NCI-H2227 (cell line): ENCODE measurements at regions not wholly inside any gene's neighbourhood (a gene's known extent, or its start where the extent isn't known, plus 50 kb on each side); places are given as distances from the start of the nearest gene placed in this dataset.

Experiments
- DNase-seq: peaks from one replicate; lab custom pipeline; 2025; ENCODE audit not compliant: unreplicated experiment; lab: John Stamatoyannopoulos, UW

DNA sequence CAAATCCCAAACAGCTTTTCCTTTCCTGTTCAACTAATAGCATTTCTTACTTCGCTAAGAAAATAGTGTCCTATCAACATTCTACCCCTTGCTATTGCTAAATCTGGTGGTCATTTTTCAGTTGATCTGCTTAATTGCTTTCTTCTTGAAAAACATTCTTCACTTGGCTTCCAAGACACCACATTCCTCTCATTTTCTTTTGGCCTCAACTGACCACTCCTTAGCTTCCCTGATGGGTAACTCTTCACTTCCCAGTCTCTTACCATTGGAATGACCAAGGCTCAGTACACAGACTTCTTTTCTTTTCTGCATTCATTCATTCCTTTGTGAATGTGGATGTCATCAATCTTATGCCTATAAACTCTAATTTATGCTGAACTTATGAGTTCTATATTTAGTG is 230.8 kb upstream of the CDH2 start:
- no peak for DNase-seq

DNA sequence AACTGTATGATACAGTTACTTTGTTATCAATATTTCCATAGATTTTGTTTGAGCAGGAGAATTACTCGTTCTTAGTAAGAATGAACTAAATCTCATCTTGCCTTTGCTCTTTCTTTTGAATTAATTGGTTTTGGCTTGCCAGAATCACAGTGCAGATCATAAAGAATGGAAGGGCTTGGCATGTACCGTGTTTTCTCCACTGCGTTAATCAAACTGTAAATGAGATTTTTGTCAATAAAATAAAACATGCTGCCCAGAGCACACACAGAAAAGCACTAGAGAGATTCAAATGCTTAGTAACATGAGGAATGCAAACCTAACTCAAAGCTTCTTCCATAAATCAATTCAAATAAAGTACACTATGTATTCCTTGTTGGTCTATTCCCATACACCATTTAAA is 229.6 kb upstream of the CDH2 start:
- no peak for DNase-seq

DNA sequence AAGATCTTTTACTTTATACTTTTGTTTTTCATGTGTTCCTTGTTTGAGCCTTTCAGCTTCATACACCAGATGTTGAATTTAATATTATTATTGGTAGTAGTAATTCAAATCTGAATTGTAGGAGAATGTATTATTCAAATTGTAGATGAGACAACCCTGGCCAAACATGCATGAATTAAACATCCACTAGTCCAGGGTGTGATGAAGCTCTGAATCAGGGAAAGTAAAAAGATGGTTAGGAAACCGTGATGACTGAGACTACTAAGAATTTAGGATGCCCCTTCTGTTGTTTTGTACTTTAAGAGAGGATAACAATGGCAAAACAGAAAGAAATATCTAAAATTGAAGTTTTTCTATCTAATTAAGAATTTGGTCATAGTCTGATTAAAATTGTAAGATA is 227.8 kb upstream of the CDH2 start:
- no peak for DNase-seq

DNA sequence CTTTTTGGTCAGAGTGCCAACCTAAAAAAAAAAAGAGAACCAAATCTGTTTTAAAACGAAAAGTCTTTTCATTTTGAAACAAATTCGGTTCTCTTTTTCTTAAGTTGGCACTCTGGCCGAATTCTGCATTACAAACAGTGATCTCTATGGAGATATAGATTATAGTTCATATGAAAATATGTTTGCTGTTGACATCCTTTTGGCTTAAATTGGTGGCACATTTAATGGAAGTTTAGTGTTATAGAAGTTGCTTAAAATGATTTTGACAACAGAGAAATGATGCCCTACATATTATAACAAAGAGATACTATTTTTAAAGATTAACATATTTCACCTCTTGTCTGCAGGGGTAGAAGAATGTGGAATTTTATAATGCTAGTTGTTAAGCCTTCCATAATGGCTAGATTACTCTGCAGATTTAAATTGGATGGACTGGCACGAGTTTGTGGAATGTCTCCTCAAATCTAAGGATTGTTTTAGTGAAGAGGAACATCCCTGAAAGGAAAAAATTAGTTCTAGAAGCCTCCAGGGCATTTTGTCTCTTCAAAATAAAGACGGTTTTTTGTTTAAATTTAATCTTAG is 222.9 kb upstream of the CDH2 start:
- DNase-seq, result no peak

DNA sequence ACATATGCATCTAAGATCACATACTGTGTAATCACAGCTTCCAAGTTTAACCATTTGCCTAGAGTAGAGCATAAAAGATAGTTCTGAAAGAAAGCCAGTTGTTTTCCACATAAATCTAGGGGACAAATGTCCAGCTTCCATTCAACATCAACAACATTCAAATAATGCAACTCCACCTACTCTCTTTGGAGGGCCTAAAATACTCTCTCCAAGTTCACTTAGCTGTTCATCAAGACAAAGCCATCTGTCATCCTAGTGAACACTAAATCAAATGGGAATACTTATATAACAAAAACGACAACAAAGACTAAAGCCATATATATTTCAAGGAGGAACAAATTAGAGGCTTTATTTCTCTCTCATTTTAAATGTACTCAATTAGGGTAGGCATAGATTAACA is 221.5 kb upstream of the CDH2 start:
- DNase-seq, result peak; percentile 54

DNA sequence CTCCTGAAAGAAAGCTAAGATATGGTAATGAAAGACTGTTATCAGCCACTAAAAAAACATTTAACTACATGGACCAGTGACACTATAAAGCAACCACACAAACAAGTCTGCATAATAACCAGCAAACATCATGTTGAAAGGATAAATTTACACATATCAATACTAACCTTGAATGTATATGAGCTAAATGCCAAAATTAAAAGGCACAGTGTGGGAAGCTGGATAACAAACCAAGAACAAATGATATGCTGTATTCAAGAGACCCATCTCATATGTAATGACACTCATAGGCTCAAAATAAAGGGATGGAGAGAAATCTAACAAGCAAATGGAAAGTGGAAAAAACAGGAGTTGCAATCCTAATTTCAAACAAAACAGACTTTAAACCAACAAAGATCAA is 213.1 kb upstream of the CDH2 start:
- no peak for DNase-seq

DNA sequence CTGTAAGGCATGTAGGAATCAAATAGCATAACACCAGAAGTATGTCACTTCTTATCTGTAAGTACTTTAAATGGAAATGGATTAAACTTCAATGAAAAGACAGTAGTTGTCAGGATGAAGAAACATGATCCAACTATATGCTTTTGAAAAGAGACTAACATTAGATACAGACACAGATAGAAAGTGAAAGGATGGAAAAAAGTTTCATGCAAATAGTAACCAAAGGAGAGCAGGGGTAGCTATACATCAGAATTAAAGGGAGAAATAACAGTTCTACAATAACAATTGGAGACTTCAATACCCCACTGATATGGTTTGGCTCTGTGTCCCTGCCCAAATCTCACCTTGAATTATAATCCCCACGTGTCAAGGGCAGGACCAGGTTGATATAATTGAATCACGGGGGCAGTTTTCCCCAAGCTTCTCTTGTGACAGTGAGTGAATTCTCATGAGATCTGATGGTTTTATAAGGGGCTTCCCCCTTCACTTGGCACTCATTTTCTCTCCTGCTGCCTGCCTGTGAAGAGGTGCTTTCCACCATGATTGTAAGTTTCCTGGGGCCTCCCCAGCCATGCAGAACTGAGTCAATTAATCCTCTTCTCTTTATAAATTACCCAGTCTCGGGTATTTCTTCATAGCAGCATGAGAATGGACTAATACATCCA is 205.4 kb upstream of the CDH2 start:
- no peak for DNase-seq

DNA sequence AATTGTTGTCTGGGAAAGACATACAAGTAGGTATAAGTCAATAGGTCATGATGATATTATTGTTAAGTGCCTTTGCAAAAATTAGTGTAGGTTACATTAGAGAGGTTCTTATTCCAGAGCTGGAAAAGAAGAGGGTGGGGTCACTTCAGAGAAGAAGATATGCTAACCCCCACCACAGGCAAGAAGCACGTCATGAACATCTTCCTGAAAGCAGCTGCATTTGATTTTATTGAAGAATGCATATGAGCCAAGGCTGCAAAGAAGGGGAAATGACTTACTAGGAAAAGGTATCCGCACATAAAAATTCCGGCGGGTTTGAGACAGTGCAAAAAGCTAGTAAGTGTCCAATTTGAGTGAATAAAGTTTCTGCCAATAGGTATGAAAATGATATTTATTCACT is 195.3 kb upstream of the CDH2 start:
- DNase-seq, result no peak

DNA sequence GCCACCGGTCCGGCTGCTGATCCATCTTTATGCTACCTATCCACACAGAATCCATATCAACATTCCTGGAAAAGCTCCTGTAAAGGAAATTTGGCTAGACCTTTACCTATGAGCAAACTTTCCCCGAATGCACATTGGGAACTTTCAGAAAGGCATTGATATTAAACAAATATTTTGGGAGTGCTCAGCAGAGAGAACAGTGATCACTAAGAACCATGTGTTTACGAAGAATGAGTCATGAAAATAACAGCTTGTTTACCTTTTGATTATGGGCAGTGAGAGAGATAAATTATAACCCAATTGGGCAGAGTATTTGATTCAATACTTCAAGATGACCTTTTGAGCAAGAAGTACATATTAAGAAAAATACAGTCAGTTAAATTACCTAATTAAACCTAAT is 189.7 kb upstream of the CDH2 start:
- DNase-seq, result no peak

DNA sequence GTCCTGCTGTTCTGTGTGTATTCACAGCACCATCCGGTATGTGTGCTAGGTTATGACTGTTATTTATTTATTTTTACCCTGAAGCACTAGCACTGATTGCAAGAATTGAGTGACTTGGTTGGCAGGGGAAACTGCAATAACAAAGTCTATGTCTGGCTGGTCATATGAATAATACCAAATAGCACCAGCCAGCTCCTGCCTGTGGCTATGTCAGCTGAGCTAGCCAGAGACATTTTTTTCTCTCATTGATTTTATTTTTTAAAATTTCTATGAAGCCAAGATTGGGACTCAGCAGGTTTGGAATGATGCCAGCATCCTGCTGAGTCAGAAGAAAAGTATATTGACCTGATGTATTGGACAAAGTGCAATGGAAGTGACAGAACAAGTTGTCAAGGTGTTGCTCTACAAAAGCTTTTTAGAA is 188.5 kb upstream of the CDH2 start:
- DNase-seq, result peak; percentile 37

DNA sequence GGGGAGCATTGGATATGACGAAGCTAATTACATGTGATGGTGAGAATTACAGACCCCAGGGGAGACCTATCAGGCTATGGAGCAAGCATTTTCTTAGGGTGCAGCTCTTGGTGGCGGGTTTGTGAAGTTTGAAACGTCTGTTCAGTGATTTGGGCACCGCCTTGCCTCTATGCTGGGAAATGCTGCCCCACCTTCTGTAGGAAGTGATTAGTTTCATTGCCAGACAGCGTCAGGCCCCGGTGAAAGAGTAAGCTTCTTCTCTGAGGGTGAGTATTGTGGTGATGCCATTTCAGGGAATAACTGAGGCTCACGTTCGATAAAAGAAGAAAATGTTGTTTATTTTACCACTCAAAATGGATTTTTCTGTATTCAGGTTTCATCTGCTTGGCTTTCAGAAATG is 186.2 kb upstream of the CDH2 start:
- DNase-seq, result no peak

DNA sequence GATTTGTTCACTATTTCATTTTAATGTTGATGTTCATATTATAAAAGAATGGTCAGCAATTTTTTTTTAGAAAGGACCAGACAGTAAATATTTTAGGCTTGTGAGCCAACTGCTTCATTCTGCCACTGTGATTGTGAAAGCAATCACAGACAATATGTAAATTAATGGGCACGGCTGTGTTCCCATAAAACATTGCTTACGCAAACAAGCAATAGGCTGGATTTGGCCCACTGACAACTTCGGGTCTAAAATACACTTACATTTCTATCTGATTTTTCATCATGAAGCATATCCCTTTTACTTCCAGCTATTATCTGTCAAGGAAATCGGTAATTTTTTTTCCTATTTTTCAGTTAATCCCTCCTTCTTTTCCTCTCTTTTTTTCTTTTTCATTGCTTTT is 182.2 kb upstream of the CDH2 start:
- no peak for DNase-seq

DNA sequence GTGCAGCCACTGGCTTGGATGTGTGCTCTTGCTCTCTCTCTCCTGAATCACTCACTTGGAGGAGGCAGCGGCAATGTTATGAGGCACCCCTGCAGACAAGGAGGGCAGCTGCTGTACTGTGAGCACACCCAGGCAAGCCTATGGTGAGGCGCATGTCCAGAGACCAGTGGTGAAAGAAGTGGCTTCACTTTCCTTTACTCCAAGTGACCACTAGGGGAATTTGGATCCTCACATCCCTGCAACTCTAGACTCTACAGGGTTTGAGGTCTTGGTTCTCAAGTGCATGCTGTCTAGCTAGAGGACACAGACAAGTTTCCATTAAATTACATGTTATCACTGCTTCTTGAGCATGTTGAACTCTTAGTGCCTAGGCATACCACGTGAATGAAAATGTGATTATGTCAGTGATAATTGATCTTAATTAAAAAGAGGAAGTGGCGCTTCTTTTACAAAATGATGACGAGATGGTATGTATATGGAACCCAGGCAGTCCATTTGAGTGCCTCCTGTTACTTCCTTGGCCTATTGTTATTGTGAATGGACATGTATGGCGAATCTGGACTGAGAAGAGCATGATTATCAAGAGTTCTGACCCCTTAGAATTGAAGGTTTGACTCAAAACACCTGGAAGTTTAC is 181.0 kb upstream of the CDH2 start:
- DNase-seq, result no peak

DNA sequence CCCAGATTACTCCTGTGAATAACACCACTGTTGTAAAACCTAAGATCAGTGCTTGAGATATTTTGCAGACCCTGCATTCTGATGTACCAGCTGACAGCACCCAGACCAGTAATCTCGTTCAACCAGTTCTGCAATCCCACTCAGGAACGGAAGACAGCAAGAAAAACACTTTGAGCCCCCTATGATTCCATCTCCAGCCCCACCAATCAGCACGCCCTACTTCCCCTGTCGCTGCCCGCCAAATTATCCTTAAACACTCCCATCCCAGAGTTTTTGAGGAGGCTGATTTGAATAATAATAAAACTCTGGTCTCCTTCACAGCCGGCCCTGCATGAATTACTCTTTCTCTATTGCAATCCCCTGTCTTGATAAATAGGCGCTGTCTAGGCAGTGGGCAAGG is 173.9 kb upstream of the CDH2 start:
- no peak for DNase-seq

DNA sequence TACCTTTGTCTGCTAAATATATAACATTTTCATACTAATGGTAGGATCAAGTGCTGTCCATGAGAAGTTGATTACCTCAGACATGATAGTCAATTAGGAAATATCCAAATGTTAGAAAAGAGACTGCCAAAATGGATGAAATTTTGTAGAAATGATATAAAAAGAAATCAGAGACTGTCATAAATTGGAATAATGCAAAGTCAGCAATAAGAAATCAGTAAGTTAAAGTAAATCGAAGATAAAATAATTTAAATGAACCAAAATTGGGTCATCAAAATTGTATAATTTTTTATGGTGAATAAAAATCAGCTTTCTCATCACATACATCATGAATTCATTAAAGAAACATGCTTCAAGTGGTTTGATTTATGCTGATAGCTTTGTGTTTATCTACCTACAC is 165.3 kb upstream of the CDH2 start:
- no peak for DNase-seq

DNA sequence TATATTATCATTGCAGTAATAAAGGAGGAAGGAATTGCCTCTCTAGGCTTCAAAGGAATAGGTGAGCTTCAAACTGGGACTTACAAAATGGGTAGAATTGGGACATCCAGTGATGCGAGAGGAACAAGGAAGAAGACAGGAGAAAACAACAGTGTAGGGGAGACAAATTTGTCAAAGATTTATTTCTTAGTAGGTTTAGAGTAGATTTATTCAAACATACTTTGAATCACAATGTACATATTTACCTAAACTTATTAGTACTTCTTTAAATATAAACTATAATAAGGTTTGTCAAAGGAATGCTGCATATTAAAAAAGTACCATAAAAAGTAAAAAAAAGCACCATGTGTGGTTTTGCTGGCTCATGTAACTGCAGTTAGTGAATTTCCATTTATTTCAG is 161.4 kb upstream of the CDH2 start:
- DNase-seq, result no peak

DNA sequence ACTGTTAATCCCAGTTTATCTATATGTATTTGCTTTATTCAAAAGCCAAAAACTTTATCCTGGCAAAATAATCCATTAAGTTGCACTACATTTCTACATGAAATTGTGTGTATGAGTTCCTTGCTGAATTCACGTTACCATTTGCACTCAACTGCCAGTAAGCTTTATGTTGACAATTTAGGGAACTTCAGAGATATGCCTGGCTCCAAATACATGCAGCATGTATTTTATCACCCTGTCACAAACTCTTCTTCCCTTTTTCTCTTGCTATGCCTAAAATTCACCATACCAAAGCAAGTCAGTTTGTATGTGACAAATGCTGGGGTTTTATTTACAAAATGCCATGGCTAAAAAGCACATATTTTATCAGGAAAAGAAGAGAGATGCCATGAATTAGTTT is 157.6 kb upstream of the CDH2 start:
- no peak for DNase-seq

DNA sequence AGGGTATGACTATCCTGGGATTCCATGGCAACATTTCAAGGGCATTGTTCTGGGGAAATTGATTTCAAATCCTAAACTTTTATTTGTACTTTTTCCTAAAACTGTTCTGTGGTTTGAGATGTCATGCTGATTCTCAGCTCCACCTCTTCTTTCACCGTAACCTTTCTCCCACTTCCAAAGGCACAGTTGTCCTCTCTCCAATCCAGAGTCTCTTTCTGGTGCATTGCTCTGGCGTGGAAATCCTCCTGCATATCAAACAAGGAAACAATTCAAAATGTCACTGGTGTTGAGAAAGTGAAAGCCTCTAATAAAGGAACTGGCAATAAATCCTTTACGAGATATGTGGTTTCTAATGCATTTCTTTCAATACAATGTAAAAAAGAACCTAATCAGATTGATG is 155.1 kb upstream of the CDH2 start:
- DNase-seq, result no peak

DNA sequence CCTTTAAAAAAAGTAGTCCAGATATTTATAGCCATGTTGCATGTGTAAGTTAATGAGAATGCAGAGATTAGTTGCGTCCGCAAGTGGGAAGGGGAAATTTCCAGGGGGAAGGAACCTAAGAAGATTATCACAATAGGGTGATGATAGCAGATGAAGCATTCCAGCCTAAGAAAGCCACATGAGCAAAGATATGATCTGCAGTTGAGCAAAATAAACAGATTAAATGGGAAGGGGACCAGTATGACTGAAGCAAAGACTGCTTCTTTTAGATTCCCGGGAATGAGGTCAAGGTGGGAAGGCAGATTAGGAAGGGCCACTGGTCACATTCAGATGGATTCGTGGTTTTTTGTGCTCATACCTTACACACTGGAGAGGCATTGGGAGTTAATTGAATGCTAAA is 154.6 kb upstream of the CDH2 start:
- DNase-seq, result no peak

DNA sequence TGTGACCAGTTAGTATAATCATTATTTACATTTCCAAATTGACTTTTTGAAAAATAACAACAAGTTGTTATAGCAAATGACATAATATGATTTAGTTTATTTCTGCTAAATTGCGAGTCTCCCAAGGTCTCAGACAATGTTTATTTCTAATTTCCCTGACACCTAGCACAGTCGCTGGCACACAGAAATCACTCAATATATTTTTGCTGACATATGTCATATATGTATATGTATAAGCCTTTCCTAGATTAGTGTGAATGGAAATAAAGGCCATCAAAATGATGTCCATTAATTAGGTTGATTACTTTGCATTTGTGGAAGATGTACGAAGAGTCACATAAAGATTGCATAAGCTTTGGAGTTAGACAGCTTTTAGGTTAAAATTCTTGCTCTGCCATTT is 136.7 kb upstream of the CDH2 start:
- DNase-seq, result no peak

DNA sequence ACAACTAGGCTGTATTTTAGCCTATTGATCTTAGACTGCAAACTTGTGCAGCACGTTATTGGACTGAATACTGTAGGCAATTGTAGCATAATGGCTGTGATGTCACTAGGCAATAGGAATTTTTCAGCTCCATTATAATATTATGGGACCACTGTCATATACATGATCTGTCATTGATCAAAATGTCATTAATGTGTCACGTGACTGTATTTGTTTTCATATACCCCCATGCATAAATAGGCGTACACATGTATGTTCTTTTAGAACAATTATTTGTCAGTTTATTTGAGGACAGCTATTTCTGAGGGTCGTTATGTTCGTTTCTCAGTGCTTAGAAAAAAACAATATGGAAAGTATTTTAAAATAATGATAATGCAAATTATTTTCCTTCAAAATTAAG is 111.9 kb upstream of the CDH2 start:
- DNase-seq, result no peak

DNA sequence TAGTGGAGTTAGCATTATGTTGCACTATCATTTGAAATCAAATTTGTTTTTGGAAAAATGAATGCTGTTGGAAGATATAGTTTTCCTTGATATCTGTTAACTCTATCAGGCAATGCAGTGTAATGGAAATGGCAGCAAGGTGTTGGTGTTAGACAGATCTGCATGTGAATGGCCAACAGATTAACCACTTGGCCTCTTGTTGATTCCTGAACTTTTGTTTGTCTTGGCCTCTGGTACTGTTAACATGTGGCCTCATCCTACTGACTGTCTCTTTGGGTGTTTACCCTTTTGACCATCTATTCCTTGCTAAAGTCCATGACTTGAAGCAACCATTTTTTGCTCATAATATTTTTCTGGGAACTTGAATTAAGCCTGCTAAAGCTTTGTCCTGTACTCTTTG is 110.2 kb upstream of the CDH2 start:
- no peak for DNase-seq

DNA sequence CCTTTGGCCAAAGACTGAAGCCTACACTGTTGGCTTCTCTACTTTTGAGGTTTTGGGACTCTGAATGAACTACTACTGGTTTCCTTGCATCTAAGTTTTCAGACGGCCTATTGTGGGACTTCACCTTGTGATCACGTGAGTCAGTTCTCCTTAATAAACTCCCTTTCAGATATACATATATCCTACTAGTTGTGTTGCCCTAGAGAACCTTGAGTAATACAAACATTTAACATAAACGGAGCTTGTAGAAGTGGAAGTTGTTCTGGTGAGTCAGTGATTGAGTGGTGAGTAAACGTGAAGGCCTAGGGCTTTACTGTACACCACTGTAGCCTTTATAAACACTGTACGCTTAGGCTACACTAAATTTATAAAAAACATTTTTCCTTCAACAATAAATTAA is 107.2 kb upstream of the CDH2 start:
- no peak for DNase-seq
